Skin epidermis (tissue), 12 donors: ENCODE measurements at regions not wholly inside any gene's neighbourhood (a gene's known extent, or its start where the extent isn't known, plus 50 kb on each side); places are given as distances from the start of the nearest gene placed in this dataset.

ENCODE experiments used
- H3K27ac ChIP-seq, 21 experiments: fragments of 200-600 bp; sonication (generic) in 11 of 21; one replicate each; pipeline ENCODE4 v1.5.0; 2020; ENCODE audit warnings: mild to moderate bottlenecking in 3 of 21, inconsistent platforms in 2 of 21, moderate library complexity in 2 of 21
- H3K4me3 ChIP-seq, 7 experiments: fragments of 200-600 bp; sonication (generic) in 2 of 7; one replicate each; pipeline ENCODE4 v1.5.0; 2020; ENCODE audit warnings: inconsistent platforms in 2 of 7, mild to moderate bottlenecking in 2 of 7, moderate library complexity in 1 of 7

DNA sequence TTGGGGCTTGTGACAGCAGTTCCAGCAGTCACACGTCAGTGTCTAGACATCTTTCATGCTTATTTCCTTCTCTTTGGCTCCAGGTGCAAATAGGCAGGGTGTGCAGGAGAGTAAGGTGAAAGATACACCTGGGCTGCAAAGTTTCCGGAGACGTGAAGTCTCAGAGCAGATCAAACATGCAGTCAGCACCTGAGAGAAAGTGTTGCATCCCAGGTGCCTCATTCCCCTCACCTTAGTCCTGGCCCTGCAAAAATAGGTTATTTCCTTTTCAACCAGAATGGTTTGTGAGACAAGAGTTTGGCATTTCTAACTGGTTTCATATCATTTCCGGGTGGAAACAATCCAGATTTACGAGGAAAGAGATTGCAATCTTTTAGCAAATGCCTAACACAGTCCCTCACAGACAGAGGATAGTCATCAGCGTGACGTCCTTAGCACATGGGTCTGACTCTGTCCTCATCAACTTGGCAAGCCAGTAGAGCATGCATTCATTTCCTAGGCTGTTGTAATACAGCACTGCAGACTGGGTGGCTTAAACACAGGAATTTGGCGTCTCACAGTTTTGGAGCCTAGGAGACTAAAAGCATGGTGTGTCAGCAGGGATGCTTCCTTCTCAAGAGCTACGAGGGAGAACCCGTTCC, 58.2 kb upstream of the ARRDC4 start:
- H3K27ac ChIP-seq, result no peak overlapping the region
- no peak overlapping the region for H3K4me3 ChIP-seq

DNA sequence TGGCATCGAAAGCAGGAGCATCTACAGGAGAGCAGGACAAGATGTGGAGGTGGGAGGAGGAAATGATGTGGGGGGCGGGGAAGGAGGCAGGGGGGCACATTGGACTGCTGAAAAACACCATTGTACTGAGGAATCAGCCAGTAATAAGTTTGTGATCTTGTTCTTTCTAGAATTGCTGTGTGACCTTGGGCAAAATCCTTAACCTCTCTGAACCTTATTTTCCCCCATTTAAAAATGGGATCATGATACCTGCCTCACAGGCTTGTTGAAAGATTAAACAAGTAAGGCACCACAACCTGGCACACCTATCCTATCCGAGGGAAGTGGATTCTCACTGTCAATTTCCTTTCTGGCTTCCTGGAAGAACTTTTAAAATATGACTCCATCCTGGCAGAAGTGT, 56.9 kb upstream of the ARRDC4 start:
- no peak overlapping the region for H3K4me3 ChIP-seq
- H3K27ac ChIP-seq, result no peak overlapping the region

DNA sequence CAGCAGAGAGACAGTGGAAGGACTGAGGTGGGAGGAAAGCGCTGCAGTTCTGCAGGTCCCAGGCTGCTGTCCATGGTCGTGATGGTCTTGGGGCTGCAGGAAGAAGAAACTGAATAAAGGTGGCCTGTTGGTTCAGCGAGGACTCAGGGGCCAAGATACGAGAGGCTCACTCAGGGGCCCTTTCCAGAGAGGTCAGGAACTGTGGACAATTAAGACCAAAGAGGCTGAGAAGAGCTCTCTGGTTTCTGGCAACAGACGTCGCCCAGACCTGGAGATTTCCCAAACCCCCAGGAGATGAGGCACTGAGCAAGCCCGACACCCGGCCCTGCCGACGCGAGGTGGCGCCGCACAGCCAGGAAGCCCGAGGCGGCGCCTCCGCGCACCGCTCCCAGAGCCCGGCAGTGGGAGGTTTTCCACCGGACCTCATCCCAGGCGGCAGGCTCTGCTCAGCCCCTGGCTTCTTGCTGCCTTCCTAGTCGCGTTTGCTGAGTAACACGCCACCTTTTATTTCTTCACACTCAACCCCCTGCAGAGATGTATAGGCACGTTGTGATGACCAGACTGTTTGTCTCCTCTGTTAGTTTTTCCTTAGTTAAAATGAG, 56.4 kb upstream of the ARRDC4 start:
- Histone ChIP-seq H3K27ac (no peak overlapping the region), H3K4me3 (no peak overlapping the region)

DNA sequence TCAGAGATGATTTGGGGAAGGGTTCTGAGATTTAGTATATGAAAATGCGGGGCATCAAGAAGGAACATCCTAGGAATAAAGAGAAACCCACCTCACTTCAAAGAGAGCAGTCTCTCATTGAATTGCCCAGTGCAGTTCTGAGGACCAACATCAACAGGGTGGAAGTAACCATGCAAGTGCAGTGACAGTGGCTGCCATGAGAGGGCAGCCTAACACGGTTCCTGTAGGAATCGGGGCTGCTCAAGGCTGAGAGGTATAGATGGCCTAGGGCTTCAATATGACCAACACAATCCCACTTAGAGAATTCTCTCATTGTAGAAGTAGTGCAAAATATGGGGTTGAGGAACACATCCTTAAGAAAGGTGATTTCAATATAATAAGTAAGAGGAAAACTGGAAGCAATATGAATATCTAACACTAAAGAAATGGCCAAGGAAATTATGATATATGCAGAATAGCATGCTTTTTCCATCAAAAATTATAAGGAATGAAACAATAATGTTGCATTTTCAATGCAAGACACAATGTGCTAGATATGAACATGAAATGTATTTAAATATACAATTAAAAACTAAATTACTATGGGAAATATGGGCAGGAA, 51.1 kb upstream of the ARRDC4 start:
- Histone ChIP-seq H3K4me3 (no peak overlapping the region), H3K27ac (no peak overlapping the region)
